Esophagus squamous epithelium (tissue), 4 donors: ENCODE measurements at regions not wholly inside any gene's neighbourhood (a gene's known extent, or its start where the extent isn't known, plus 50 kb on each side); places are given as distances from the start of the nearest gene placed in this dataset.

Source experiments
- CTCF ChIP-seq, 6 experiments: fragments of 450-650 bp in 4 of 6; fragments of 200-600 bp in 2 of 6; sonication (generic) in 2 of 6; IDR thresholded peaks; one replicate each; pipeline ENCODE4 v1.5.1; 2016 to 2019; ENCODE audit warnings: antibody characterized with exemption in 6 of 6, mild to moderate bottlenecking in 4 of 6, moderate library complexity in 4 of 6
- POLR2A ChIP-seq, 4 donors: fragments of 450-650 bp; IDR thresholded peaks; one replicate each; pipeline ENCODE4 v1.6.1; 2017; ENCODE audit warnings: antibody characterized with exemption in 4 of 4, mild to moderate bottlenecking in 4 of 4, moderate library complexity in 3 of 4

GRCh38 chr18:76707534-76707933, 114.8 kb upstream of the ZNF236 start:
- TF ChIP-seq POLR2A (IDR thresholded peaks at IDR 0.05) (no peak), CTCF (IDR thresholded peaks at IDR 0.05) (no peak)
